NCI-H2029 treated with DMSO at 0.1 percent for 48 hours (cell line): ENCODE measurements at regions not wholly inside any gene's neighbourhood (a gene's known extent, or its start where the extent isn't known, plus 50 kb on each side); places are given as distances from the start of the nearest gene placed in this dataset.

Experiments used
- DNase-seq: peaks from one replicate; lab custom pipeline; 2025; lab: John Stamatoyannopoulos, UW

DNA sequence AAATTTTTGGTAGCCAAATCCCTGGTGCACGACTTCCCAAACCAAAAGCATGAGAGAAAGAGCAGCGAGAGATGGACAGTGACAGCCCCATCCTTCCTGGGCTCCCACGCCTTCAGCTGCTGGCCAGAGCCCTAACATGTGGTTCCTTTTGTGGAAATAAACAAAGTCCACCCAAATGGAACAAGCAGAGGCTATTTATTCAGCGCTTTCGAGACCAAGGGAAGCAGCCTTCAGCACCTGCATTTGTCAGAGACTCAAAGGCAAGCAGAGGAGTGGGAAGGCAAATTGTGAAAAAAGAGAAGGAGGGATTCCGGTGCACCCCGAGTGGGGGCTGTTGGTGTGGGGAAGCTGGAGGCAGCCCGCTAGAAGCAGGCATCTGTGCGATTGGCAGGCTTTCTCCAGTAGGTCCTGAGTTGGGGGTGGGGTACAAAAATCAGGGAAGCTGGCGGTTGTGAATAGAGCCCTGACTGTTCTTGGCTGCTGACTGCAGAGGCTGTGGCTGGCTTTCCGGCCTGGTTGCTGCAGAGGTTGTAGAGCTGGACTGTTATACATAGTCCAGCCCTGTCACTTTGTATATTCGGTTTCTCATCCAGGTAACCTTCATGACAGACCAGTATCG, 427.2 kb downstream of the OCA2 start:
- DNase-seq, result no peak

DNA sequence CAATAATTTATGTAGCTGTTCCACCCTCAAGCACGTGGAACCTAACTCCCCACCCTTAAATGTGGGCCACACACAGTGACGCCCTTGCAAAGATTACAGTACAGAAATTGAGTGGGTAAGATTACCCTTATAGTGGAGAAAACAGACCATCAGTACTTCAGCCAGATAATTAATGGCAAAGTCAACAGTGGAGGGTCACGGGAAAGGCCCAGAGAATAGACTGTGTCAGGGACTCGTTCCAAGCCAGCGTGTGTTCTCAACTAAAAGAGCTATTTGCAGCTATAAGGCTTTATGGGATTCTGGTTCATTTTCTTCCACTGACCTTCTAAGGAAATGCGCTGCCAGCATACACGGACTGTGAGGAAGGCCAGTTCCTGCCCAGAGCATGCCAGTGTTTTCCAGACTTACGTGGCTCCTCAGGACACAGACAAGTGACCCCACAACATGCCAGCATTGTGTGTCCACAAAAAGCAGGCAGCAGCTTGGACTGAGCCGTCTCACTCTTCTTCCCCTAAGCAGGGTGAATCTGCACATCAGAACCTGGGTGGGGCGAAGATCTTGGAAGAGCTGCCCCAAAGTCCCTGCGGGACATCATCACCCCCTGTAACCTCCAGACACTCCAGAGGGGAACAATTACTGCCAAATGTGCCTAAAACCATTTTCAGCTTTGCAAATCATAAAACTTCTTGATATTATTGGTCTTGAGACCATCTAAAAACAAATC, 428.5 kb downstream of the OCA2 start:
- DNase-seq, result peak; percentile 8

DNA sequence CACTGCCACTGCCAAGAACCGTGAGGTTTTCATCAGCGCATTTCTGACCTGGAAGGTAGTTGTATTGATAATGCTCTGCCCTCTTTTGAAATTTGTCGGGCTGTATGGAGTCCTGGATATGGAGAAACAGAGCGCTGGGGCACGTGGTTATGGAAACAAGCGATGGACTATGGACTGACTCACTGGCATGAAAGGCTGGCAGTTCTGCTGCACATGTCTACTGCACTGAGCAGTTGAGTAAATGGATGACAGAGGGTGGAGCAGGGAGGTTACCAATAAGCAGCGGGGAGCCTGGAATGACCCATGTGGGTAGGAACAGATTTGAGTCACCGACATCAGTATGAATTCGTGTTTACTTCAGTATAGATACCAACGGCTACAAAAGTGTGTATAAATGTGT, 429.5 kb downstream of the OCA2 start:
- no peak for DNase-seq

DNA sequence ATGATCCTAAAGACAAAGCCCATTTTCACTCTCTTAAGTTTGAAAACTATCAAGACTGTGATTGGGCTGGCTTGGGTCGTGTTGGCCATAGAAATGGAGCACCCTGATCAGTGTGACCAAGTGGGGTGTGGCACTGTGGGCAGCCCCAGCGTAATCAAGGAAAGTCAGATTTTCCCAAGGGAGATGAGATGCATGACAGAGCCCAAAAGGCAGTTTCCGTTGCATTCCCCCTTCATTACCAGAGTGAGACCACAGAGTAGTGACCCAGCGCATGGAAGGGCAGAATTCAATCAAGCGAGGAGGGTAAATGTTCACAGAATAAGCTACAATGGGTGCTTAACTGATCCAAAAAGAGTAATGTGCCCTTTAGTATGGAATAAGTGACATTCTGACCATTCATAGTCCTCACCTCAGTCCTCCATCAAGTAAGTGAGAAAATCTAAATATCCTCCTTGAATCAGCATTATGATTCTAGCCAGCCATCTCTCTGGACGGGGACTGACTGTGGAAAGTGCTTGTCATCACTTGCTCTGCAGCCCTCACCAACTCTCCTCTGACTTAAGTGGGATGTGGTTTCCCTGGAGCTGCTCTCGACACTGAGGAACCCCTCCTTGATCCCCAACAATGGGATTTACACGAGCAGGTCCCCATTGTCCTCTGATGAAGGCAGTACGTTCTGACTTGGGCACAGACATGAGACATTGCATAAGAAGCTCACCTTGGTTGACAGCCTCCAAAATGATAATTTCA, 430.5 kb downstream of the OCA2 start:
- no peak for DNase-seq

DNA sequence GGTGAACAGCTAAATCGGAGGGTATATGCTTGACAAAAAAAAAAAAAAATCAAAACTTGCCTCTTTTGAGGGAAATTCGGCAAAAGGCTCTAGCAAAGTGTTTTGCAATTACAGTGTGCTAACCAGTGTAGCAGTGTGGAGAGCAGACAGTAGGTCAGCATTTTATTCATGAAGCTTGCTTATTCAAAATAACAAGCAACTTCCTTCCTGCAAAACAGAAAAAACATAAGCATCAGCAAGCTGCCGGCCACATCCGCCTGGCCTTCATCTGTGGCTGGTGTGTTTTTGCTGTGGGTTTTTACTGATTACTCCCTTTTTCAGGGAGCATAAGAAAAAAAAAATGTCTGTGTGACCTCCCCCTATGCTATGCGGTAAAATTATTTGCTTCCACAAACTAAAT, 434.1 kb downstream of the OCA2 start:
- no peak for DNase-seq

DNA sequence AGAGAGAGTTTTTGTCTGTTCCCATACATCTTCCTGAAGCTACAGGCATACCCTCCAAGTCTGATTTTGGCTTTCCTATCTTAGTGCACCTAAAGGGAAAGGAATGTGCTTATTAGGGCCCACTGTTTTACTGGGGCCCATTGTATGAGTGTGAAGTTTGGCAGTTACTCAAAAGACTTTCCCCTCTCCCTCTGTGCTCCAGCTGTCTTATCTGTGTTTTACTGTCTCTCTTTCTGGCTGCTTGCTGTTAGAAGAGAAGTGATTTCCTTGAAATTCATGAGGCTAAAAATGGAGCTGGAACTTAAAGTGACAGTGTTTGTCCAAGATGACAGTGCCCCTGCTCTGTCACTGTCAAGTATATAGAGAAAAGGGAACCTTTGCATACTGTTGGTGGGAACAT, 436.2 kb downstream of the OCA2 start:
- no peak for DNase-seq

DNA sequence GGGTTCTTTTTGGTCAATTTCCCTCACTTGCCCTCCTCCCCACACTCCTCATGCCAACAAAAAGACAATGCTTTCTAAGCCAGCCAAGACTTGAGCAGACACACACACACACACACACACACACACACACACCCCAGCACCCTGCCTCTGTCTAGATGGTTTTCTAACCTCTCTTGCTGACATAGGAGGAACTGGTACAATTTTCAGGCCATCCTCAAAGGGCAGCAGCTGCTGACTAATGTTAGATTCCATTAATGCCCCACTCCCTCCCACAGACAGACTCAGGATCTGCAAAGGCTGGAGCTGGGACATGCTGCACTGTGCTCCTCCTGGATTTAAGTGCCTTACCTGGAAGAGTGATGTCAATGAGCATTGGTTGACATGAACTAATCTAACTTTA, 438.4 kb downstream of the OCA2 start:
- no peak for DNase-seq

DNA sequence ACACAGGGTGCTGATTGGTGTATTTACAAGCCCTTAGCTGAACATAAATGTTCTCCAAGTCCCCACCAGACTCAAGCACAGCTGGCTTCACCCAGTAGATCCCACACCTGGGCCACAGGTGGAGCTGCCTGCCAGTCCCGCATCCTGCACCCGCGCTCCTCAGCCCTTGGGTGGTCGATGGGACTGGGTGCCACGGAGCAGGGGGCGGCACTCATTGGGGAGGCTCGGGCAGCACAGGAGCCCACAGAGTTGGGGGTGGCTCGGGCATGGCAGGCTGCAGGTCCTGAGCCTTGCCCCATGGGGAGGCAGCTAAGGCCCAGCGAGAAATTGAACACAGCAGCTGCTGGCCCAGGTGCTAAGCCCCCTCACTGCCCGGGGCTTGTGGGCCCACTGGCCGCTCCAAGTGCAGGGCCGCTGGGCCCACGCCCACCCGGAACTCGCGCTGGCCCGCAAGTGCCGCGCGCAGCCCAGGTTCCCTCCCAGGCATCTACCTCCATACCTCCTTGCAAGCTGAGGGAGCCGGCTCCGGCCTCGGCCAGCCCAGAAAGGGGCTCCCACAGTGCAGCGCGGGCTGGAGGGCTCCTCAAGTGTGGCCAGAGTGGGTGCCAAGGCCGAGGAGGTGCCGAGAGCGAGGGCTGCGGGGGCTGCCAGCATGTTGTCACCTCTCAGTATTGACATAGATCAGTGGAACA, 442.7 kb downstream of the OCA2 start:
- no peak for DNase-seq

DNA sequence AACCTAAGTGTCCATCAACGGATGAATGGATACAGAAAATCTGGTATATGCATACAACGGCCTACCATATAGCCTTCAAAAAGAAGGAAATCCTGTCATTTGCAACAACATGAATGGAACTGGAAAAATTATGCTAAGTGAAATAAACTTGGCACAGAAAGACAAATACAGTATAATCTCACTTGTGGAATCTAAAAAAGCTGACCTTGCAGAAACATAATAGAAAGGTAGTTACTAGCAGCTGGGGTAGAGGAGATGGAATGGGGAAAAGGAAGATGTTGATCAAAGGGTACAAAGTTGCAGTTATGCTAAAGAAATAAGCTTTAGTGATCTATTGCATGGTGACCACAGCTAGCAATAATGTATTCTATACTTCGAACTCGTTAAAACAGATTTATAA, 444.1 kb downstream of the OCA2 start:
- no peak for DNase-seq

DNA sequence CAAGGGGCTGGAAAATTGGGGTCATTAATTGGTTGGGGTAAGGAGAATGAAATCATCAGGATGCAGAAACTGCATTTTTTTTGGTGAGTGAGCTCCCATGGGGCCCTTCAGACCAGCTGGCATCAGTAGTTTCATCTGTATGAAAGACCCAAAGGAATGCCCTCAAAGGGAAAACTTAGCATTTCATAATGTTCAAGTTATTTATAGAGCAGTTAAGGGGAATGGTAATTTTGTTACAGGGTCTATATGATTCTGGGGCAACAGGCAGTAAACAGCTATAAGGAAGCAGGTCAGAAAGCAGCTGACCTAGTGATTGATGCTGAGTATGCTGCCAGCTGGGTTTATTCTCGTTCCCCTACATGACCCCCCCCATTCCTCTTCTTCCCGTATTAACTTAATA, 448.9 kb downstream of the OCA2 start:
- DNase-seq, result no peak

DNA sequence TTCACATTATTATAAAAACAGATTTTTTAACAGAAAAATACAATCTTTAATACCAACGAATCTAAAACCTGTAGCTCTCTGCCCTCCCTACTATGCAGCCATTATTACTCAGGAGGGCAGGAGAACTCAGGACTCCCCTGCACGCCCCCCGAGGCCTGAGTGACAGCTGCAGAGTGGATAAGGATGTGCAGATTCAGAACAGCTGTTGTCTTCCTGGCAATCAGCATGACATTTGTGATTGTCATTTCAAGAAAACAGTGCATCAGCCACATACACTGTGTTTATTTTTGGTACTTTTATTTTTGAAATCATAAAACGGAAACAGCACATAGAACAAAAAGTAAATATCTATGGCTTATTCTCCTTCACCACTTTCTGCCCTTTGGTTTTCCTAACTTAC, 450.8 kb downstream of the OCA2 start:
- no peak for DNase-seq

DNA sequence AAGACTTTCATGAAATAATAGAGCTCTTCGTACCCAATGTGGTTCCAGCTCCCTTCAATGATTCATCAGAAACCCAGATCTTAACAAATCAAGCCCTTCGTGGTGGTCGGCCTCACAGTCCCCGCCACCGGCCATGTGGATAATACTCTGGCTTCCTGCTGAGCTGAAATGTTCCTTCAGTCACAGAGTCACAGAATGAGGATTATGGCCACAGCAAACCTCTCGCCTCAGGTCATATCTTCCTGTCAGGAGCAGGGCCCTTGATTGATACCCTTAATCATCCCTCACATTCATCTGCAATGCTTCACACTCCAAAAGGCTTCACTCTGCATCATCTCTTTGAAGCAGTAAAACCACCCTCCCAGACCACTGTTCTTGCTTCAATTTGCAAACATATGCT, 452.6 kb downstream of the OCA2 start:
- no peak for DNase-seq

DNA sequence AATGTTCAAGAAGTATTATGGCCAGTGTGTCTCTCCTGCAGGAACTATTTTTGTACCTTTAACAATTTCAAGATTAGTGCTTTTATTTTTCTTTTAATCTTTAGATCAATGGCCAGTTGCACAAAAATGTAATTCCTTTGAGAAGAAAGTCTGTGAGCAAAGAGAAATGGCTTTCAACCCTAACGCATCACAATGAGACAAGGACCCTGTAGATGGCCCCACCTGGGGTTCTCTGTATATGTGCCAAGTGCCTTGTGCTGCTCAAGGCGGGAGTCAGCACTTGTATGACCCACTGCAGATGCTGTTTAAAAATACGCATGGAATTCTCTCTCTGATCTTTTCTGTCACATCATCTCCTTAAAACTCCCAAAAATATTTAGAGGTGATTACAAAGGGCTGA, 453.4 kb downstream of the OCA2 start:
- DNase-seq, result no peak

DNA sequence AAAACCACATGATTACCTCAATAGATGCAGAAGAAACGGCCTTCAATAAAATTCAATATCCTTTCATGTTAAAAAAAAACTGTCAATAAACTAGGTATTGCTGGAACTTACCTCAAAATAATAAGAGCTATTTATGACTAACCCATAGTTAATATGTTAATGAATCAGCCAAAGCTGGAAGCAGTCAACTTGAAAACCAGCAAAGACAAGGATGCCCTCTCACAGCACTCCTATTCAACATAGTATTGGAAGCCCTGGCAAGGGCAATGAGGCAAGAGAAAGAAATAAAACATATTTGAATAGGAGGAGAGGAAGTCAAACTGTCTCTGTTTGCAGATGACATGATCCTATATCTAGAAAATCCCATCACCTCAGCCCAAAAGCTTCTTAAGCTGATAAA, 456.1 kb downstream of the OCA2 start:
- no peak for DNase-seq

DNA sequence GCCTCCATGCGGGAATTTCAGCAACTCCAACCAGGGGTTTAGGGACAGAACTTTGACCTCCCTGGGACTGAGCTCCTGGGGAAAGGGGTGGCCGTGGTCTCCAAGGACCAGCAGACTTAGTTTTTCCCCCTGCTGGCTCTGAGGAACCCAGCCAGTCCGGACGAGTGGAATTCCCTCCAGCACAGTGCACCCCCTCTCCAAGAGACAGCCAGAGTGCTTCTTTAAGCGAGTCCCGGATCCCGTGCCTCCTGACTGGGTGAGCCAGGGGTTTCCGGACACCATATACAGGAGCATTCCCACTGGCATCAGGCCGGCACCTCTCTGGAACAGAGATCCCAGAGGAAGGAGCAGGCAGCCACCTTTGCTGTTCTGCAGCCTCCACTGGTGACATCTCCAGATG, 459.5 kb downstream of the OCA2 start:
- no peak for DNase-seq

DNA sequence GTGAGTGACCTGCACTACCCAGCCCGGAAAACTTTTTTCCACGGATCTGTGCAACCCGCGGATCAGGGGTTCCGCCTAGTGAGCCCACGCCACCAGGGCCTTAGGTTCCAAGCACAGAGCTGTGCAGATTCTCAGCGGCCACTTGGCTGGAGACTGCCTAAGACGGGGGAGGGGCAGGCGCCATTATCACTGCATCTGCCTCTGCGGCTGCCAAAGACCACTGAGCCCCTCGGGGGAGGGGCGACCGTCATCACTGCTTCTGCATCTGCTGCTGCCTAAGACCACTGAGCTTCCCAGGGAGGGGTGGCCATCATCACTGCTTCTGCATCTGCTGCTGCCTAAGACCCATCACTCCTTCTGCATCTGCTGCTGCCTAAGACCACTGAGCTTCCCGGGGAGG, 460.2 kb downstream of the OCA2 start:
- DNase-seq, result no peak

DNA sequence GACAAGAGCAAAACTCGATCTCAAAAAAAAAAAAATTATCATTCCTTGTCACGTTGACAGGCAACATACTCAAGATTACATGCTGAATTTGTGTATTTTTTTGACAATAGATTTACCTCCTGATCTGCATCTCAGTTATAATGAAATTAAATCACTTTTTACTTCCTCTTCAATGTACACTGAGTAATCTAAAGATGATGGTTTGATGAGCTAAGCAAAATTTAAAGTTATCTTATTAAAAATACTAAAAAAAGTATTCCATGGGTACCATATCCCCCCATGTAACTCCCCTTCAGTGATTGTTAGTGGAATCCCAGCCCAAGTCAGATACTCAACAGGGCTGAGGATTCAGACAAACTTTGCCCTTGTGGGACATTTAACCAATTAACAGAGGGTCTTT, 463.2 kb downstream of the OCA2 start:
- no peak for DNase-seq

DNA sequence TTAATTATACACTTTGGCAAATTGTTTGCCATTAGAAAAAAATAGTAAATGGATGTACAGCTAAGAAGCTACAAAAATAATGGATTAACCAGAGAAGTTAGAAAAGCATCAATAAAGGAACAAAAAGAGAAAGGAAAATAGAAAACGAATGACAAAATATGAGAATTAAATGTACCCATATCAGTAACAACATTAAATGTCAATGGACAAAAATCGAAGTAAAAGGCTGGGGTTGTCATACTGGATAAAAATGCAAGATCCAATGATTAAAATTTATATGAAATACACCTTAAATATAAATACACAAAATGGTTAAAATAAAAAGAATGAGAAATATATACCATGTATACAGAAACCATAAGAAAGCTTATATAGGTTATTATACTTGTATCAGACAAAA, 470.6 kb downstream of the OCA2 start:
- no peak for DNase-seq

DNA sequence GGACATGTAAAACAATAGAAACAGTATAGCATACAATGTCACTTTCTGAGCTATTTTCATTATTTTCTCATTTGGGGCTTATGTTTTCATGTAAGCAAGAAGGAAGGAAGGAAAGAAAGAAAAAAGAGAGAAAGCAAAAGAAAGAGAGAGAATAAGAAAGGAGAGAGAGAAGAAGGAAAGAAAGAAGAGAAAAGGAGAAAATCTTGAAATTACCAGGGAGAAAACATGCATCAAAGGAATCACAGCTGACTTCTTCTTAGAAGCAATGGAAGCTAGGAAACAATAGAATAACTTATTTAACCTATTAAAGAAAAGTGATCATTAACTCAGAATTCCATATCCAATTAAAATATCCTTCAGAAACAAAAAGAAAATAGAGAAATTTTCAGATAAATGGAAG, 471.5 kb downstream of the OCA2 start:
- DNase-seq, result no peak

DNA sequence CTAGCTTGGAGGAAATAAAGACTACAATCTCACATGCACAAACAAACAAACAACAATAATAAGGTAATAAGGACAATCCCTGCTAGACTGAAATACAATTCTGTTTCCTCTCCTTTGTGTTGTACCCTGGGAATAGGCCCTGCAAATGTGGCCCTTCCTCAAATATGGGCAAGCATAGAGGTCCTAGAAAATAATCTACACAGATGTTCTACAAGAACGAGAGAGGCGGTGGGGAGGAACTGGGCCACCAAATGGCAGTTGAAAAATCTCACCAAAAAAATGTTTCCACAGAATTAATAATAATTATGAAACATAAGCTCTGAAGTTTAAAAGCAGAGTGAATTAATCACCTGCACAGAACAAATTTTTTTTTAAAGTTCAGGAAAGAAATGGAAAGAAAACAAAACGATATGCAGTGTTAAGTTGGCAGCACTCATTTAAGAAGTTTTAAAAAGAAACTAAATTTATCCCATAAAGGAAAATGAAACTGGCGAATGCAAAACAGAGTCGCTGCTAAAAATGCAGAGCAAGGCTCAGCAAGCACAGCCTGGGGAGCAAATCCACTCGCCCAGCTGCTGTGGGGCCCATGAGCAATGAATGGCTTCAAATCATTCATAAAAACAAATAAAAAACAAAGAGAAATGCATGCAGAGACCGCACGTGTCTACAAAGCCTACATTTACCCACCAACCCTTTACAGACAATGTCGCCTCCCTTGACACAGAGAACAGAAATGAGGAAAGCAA, 475.4 kb downstream of the OCA2 start:
- DNase-seq, result no peak

DNA sequence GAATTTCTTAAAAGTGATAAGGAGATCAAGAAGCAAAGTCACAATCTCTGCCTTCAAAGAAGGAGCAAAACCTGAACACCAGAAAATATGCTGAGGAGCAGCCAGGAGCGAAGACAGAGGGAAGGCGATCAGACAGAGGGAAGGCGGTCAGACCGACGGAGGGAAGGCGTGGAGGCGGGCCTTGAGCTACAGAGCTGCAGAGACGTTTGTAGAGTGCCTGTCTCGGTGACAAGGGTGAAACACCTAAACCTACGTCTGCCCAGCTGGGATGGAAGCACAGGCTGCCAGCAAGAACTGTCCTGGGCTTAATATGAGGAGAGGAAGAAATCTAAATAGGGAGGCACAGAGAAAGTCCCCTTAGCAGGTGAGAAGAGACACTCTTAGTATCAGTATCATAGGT, 476.0 kb downstream of the OCA2 start:
- DNase-seq, result no peak

DNA sequence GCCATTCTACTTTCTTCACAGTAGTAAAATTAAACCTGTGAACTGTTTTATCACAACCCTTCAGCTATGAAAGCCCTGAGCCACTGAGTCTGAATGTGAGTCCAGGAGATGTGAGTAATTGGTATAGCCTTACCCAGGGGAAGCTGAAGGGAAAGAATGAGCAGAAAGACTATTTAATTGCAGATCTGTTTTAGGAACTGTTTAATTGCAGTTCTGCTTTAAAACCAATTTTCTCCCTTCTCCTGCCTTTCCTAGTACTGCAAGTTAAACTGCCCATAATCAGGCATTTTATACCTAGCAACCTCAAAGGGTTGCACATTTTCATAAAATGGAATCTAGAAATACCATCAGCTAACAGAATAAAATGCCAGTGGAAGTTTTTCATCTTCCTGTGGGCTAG, 476.7 kb downstream of the OCA2 start:
- DNase-seq, result no peak
